CD4-positive, alpha-beta T cell (primary cell): ENCODE measurements at regions not wholly inside any gene's neighbourhood (a gene's known extent, or its start where the extent isn't known, plus 50 kb on each side); places are given as distances from the start of the nearest gene placed in this dataset.

ENCODE experiments used
- ATAC-seq: fragments of 200-7000 bp; cut with Tn5 transposase; one replicate; pipeline ENCODE4 v1.10.0; 2022; ENCODE audit warnings: mild to moderate bottlenecking; ENCODE audit not compliant: poor library complexity
- CTCF ChIA-PET: fragments of 350-600 bp; sonication (Branson Sonifier 250); formaldehyde crosslinking; loops from one replicate; lab custom pipeline; 2021; ENCODE audit warnings: antibody characterized with exemption, inconsistent platforms; lab: Charles Lee
- POLR2A ChIA-PET: fragments of 350-600 bp; sonication (Branson Sonifier 250); formaldehyde crosslinking; loops from one replicate; lab custom pipeline; 2021; ENCODE audit warnings: antibody characterized with exemption, inconsistent platforms; lab: Charles Lee
- DNase-seq, 14 experiments: peaks; one replicate each; pipeline ENCODE4 v3.0.0-alpha.2; 2013 to 2020; ENCODE audit warnings: mixed read lengths in 2 of 14
- H3K27ac ChIP-seq, 2 donors: one replicate each; pipeline versions ENCODE4 v1.5.1 to v1.7.0; 2013; ENCODE audit warnings: low read length in 2 of 2, low read depth in 1 of 2, mild to moderate bottlenecking in 1 of 2
- H3K27me3 ChIP-seq, 2 experiments: 1 replicate in 1 of 2; 2 replicates in 1 of 2; pipeline versions ENCODE4 v1.6.1 to v1.7.0; 2013; ENCODE audit warnings: low read length in 2 of 2, control low read depth in 1 of 2, mild to moderate bottlenecking in 1 of 2, moderate library complexity in 1 of 2; ENCODE audit not compliant: insufficient read depth in 2 of 2, control insufficient read depth in 1 of 2
- H3K36me3 ChIP-seq: one replicate; pipeline ENCODE4 v1.6.1; 2013; ENCODE audit warnings: low read length, control low read depth; ENCODE audit not compliant: insufficient read depth
- H3K4me1 ChIP-seq: one replicate; pipeline ENCODE4 v1.6.1; 2013; ENCODE audit warnings: low read length, control low read depth; ENCODE audit not compliant: insufficient read depth
- H3K4me3 ChIP-seq: one replicate; pipeline ENCODE4 v1.5.1; 2013; ENCODE audit warnings: mild to moderate bottlenecking, low read length, moderate library complexity
- H3K9me3 ChIP-seq, 2 experiments: 1 replicate in 1 of 2; 2 replicates in 1 of 2; pipeline versions ENCODE4 v1.6.1 to v1.7.0; 2013; ENCODE audit warnings: low read length in 2 of 2, mild to moderate bottlenecking in 2 of 2, control low read depth in 1 of 2, moderate library complexity in 1 of 2; ENCODE audit not compliant: control insufficient read depth in 1 of 2, insufficient read depth in 1 of 2
- H3K27ac Mint-ChIP-seq: one replicate; pipeline ENCODE4 v1.8.0; 2020; ENCODE audit warnings: mixed read lengths
- H3K27me3 Mint-ChIP-seq: one replicate; pipeline ENCODE4 v1.8.0; 2021; ENCODE audit warnings: mixed read lengths
- H3K36me3 Mint-ChIP-seq: one replicate; pipeline ENCODE4 v1.8.0; 2021; ENCODE audit warnings: low read depth, mixed read lengths
- H3K4me1 Mint-ChIP-seq: one replicate; pipeline ENCODE4 v1.8.0; 2021; ENCODE audit warnings: low read depth, mixed read lengths
- H3K4me3 Mint-ChIP-seq: one replicate; pipeline ENCODE4 v1.8.0; 2020; ENCODE audit warnings: mild to moderate bottlenecking, mixed read lengths
- H3K9me3 Mint-ChIP-seq: one replicate; pipeline ENCODE4 v1.8.0; 2020; ENCODE audit warnings: mixed read lengths
- CTCF ChIP-seq: fragments of 200-600 bp; IDR thresholded peaks from one replicate; pipeline ENCODE4 v1.8.0; 2022; ENCODE audit warnings: antibody characterized with exemption, mild to moderate bottlenecking
- intact Hi-C, 2 experiments: fragments of 100-400 bp; cut with DNase I in 1 of 2; cut with micrococcal nuclease in 1 of 2; formaldehyde crosslinking; loops; one replicate each; pipeline versions ENCODE4 v1.15.1 to v1.9.0; 2023 to 2025; cut with DNase I, micrococcal nuclease

GRCh38 chr6:137969874-137970273, 102.8 kb downstream of the TNFAIP3 start:
- ChIA-PET POLR2A (no interaction called here), CTCF (no interaction called here)
- H3K9me3 Mint-ChIP-seq = no peaks in the 10 kb centered on the region
- Histone ChIP-seq H3K27me3 (no peaks in the 10 kb centered on the region), H3K27ac (no peak overlapping the region), H3K9me3 (no peaks in the 10 kb centered on the region), H3K36me3 (no peaks in the 10 kb centered on the region), H3K4me3 (no peak overlapping the region), H3K4me1 (peaks cover 18% of the 10 kb centered on the region)
- DNase-seq = no peak
- H3K4me1 Mint-ChIP-seq = peaks cover 25% of the 10 kb centered on the region
- no peak overlapping the region for H3K4me3 Mint-ChIP-seq
- H3K27ac Mint-ChIP-seq = no peak overlapping the region
- ATAC-seq = no peak
- intact Hi-C loops = loop anchor here in 1 of 2 experiments (10.0 kb wide), 2 partner anchors 165 to 625 kb away; no protein-coding TSS in a partner anchor
- no peaks in the 10 kb centered on the region for H3K27me3 Mint-ChIP-seq
- no peak for TF ChIP-seq CTCF
- H3K36me3 Mint-ChIP-seq = no peaks in the 10 kb centered on the region

- ChIA-PET POLR2A (no interaction called here), CTCF (no interaction called here)
- Histone ChIP-seq H3K9me3 (no peaks in the 10 kb centered on the region), H3K27ac (no peak overlapping the region), H3K36me3 (no peaks in the 10 kb centered on the region), H3K4me3 (no peak overlapping the region), H3K4me1 (peaks cover 21% of the 10 kb centered on the region), H3K27me3 (no peaks in the 10 kb centered on the region)
- no peak overlapping the region for H3K27ac Mint-ChIP-seq
- H3K4me3 Mint-ChIP-seq = no peak overlapping the region
- no peak for DNase-seq
- intact Hi-C loops = loop anchor here in 1 of 2 experiments (10.0 kb wide), 2 partner anchors 166 to 626 kb away; no protein-coding TSS in a partner anchor
- ATAC-seq = no peak
- no peaks in the 10 kb centered on the region for H3K27me3 Mint-ChIP-seq
- no peaks in the 10 kb centered on the region for H3K36me3 Mint-ChIP-seq
- no peak for TF ChIP-seq CTCF
- peaks cover 30% of the 10 kb centered on the region for H3K4me1 Mint-ChIP-seq
- H3K9me3 Mint-ChIP-seq = no peaks in the 10 kb centered on the region
Observed at GRCh38 chr6:137970368-137970767, 103.3 kb downstream of the TNFAIP3 start.

- POLR2A ChIA-PET = no interaction called here
- Mint-ChIP-seq H3K9me3 (no peaks in the 10 kb centered on the region), H3K4me1 (peaks cover 41% of the 10 kb centered on the region), H3K27me3 (no peaks in the 10 kb centered on the region), H3K4me3 (no peak overlapping the region), H3K27ac (no peak overlapping the region), H3K36me3 (no peaks in the 10 kb centered on the region)
- ATAC-seq = no peak
- CTCF ChIA-PET = no interaction called here
- TF ChIP-seq CTCF = no peak
- Histone ChIP-seq H3K27me3 (no peaks in the 10 kb centered on the region), H3K27ac (no peak overlapping the region), H3K9me3 (no peaks in the 10 kb centered on the region), H3K4me3 (no peak overlapping the region), H3K4me1 (peaks cover 34% of the 10 kb centered on the region), H3K36me3 (no peaks in the 10 kb centered on the region)
- intact Hi-C loops = loop anchor here in 1 of 2 experiments (10.0 kb wide), 2 partner anchors 168 to 628 kb away; no protein-coding TSS in a partner anchor
- DNase-seq = no peak
Observed at GRCh38 chr6:137973201-137973600, 106.1 kb downstream of the TNFAIP3 start.
